ENCODE measurements at regions not wholly inside any gene's neighbourhood (a gene's known extent, or its start where the extent isn't known, plus 50 kb on each side); places are given as distances from the start of the nearest gene placed in this dataset.

DNA sequence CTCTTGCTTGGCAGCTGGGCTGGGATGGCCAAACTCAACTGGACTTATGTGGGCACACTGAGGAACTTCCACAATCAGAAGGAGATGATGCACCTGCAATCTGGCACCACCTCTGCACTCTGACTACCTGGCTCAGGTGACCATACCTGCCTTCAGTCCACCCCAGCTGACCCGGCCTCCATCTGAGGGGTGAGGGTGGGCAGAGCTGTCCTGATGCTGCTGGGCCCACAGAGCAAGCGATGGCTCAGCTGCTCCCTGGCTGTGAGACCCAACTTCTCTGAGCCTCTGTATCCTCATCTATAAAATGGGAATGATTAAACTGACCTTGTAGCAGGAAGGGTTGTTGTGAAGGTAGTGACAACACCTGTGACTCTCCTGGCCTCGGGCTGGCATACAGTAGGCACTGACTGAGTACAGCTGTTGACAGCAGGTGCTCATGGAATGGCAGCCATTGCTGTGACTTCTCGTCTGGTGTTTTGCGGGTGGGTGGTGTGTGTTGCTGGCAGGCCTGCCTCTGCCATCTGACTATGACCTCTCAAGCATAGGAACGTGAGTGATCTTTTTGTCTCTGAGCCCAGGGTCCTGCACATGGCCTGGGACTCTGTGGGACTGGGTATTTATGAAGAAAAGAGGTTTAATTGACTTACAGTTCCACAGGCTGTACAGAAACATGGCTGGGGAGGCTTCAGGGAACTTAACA lies 438.5 kb downstream of the PTPRU start:
- no peaks in the 10 kb centered on the region for H3K9me2 ChIP-seq (ENCODE audit: insufficient read depth)
- no peak for TF ChIP-seq EZH2 (IDR thresholded peaks at IDR 0.05)
- TF ChIP-seq EGR1 (IDR thresholded peaks at IDR 0.05; ENCODE audit: low read depth), result no peak
- TF ChIP-seq, protein P1, sequence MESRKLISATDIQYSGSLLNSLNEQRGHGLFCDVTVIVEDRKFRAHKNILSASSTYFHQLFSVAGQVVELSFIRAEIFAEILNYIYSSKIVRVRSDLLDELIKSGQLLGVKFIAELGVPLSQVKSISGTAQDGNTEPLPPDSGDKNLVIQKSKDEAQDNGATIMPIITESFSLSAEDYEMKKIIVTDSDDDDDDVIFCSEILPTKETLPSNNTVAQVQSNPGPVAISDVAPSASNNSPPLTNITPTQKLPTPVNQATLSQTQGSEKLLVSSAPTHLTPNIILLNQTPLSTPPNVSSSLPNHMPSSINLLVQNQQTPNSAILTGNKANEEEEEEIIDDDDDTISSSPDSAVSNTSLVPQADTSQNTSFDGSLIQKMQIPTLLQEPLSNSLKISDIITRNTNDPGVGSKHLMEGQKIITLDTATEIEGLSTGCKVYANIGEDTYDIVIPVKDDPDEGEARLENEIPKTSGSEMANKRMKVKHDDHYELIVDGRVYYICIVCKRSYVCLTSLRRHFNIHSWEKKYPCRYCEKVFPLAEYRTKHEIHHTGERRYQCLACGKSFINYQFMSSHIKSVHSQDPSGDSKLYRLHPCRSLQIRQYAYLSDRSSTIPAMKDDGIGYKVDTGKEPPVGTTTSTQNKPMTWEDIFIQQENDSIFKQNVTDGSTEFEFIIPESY (IDR thresholded peaks at IDR 0.05; ENCODE audit: extremely low read depth, insufficient replicate concordance, low read length), result no peak
- TF ChIP-seq TCF7L2 (IDR thresholded peaks at IDR 0.05; ENCODE audit: borderline replicate concordance, extremely low read depth, insufficient read depth, insufficient read length), result no peak
- TF ChIP-seq EZH2phosphoT487 (IDR thresholded peaks at IDR 0.05; ENCODE audit: borderline replicate concordance), result no peak
- no peak for TF ChIP-seq JUND (IDR thresholded peaks at IDR 0.05)
- no peak for TF ChIP-seq CTCF (IDR thresholded peaks at IDR 0.05 in 2 of 3, conservative IDR thresholded peaks at IDR 0.05 in 1 of 3; ENCODE audit: borderline replicate concordance in 1 of 3, insufficient read depth in 1 of 3, low read depth in 2 of 3, low read length in 2 of 3)
- no peak for TF ChIP-seq POLR2A (IDR thresholded peaks at IDR 0.05; ENCODE audit: borderline replicate concordance, extremely low read depth, insufficient read depth, insufficient read length)
- TF ChIP-seq POLR2AphosphoS5 (IDR thresholded peaks at IDR 0.05; ENCODE audit: low read depth, low read length), result no peak
- no peak overlapping the region for H3K4me2 ChIP-seq (ENCODE audit: low read length)
- POLR2A ChIA-PET, result no interaction called here
- H3K36me3 ChIP-seq (ENCODE audit: control insufficient read depth in 1 of 2, insufficient read depth in 2 of 2, low read length in 2 of 2), result no peaks in the 10 kb centered on the region
- no TSS peak for BruUV-seq (replicated peaks)
- intact Hi-C loops (cut with micrococcal nuclease), result no loop called here
- no peaks in the 10 kb centered on the region for H3K79me2 ChIP-seq (ENCODE audit: insufficient read depth, low read length)
- CTCF ChIA-PET, result no interaction called here
- no peaks in the 10 kb centered on the region for H3K9me3 ChIP-seq (ENCODE audit: control insufficient read depth in 1 of 2, insufficient read depth in 1 of 2, low read depth in 1 of 2, low read length in 2 of 2)
- DNase-seq (ENCODE audit: low read depth, low spot score) (no peak), ATAC-seq (no peak)
- no peaks in the 10 kb centered on the region for H3K27me3 ChIP-seq (ENCODE audit: insufficient read depth, low read length)
- H3K4me3 ChIP-seq (replicated peaks in 1 of 2; ENCODE audit: low read depth in 1 of 2, low read length in 2 of 2), result no peak overlapping the region
- no peak overlapping the region for H3K9ac ChIP-seq (ENCODE audit: low read length)
- H3K4me1 ChIP-seq (ENCODE audit: control insufficient read depth in 1 of 2, insufficient read depth in 2 of 2, low read length in 2 of 2), result peaks cover 0 to 8% of the 10 kb centered on the region in 2 experiments; a peak in 1 of 4 replicates
- H3K27ac ChIP-seq (ENCODE audit: low read depth, low read length), result no peak overlapping the region
- H4K20me1 ChIP-seq (ENCODE audit: insufficient read depth), result no peaks in the 10 kb centered on the region
- no peak overlapping the region for H2AFZ ChIP-seq (ENCODE audit: low read depth, low read length, poor library complexity, severe bottlenecking)
- RAD21 ChIA-PET (ENCODE audit: low non-redundant PET in 1 of 2, low total read pairs in 2 of 2, uncharacterized antibody in 2 of 2, unreplicated experiment in 2 of 2), result no interaction called here

Measured in HCT116 (cell line).